ENCODE measurements at regions not wholly inside any gene's neighbourhood (a gene's known extent, or its start where the extent isn't known, plus 50 kb on each side); places are given as distances from the start of the nearest gene placed in this dataset.

- H2BK20ac ChIP-seq (ENCODE audit: low read length) = peak overlapping the region; percentile 72
- ChIA-PET POLR2A (ENCODE audit: partially characterized antibody) (no interaction called here), CTCF (ENCODE audit: partially characterized antibody) (interaction anchor here (0.6 to 8.2 kb wide), 8 partner anchors 8 to 87 kb away, joined by 3 to 49 read pairs (median 6); no protein-coding TSS in a partner anchor)
- no peak overlapping the region for H2BK5ac ChIP-seq (ENCODE audit: low read depth, low read length)
- peak overlapping the region; percentile 59 for H3K4ac ChIP-seq (replicated peaks; ENCODE audit: insufficient read length, low read depth, low read length)
- no peak overlapping the region for H4K8ac ChIP-seq (ENCODE audit: extremely low read depth, insufficient read depth, low read length)
- no peaks in the 10 kb centered on the region for H3K36me3 ChIP-seq (ENCODE audit: control insufficient read depth in 2 of 4, insufficient read depth in 4 of 4, low read length in 3 of 4)
- peaks cover 6 to 17% (median 12%) of the 10 kb centered on the region in 4 experiments; a peak in 6 of 7 replicates for H3K4me1 ChIP-seq (replicated peaks in 1 of 4; ENCODE audit: control insufficient read depth in 3 of 4, insufficient read depth in 4 of 4, low read length in 3 of 4)
- H2BK120ac ChIP-seq (replicated peaks; ENCODE audit: low read depth, low read length) = no peak overlapping the region
- H3K79me2 ChIP-seq (ENCODE audit: control insufficient read depth in 1 of 2, insufficient read depth in 2 of 2, low read length in 2 of 2) = no peaks in the 10 kb centered on the region
- H2AK5ac ChIP-seq (ENCODE audit: low read depth, low read length) = peak overlapping the region; percentile 25; the same call in 1 of the 2 replicates
- H2BK15ac ChIP-seq (ENCODE audit: low read length) = peak overlapping the region; percentile 67; the same call in 1 of the 2 replicates
- no peaks in the 10 kb centered on the region for H3K27me3 ChIP-seq (replicated peaks in 1 of 4; ENCODE audit: control insufficient read depth in 3 of 4, extremely low read depth in 1 of 4, insufficient read depth in 3 of 4, low read length in 3 of 4)
- no peak overlapping the region for H3K14ac ChIP-seq (ENCODE audit: insufficient read length)
- no peak overlapping the region for H3K56ac ChIP-seq (replicated peaks; ENCODE audit: insufficient read length, low read depth, low read length)
- H4K5ac ChIP-seq (ENCODE audit: insufficient read length, low read depth, low read length) = no peak overlapping the region
- no peak overlapping the region for H3K23ac ChIP-seq (ENCODE audit: insufficient read length)
- peak overlapping the region; percentile 50 for H4K91ac ChIP-seq (replicated peaks; ENCODE audit: insufficient read length, low read length)
- 78% methylated on average over 7 of the region's 7 CpGs; no CpG with 5 or more reads in 1 of the 2 experiments for WGBS, 2 experiments (ENCODE audit: extremely low coverage in 1 of 2, insufficient coverage in 1 of 2, insufficient read length in 1 of 2, insufficient replicate concordance in 2 of 2, low coverage in 1 of 2, low lambda C conversion rate in 2 of 2, missing lambda C conversion rate in 1 of 2)
- no peak overlapping the region; a peak in 1 of 7 replicates for H3K9ac ChIP-seq (replicated peaks in 1 of 4; ENCODE audit: extremely low read depth in 1 of 4, low read depth in 3 of 4, low read length in 3 of 4)
- H3K79me1 ChIP-seq (ENCODE audit: low read depth, low read length) = no peaks in the 10 kb centered on the region
- no peak overlapping the region for H3K27ac ChIP-seq (ENCODE audit: low read depth, low read length)
- no peak overlapping the region for H3K18ac ChIP-seq (ENCODE audit: extremely low read depth, low read length)
- no peaks in the 10 kb centered on the region for H3K23me2 ChIP-seq (ENCODE audit: low read depth, low read length)
- TF ChIP-seq SP1 (IDR thresholded peaks at IDR 0.05; ENCODE audit: low read depth, low read length) (peak; percentile 30; the same call in 1 of the 2 replicates), ASH2L (IDR thresholded peaks at IDR 0.05; ENCODE audit: low read length) (peak; percentile 79), BCL11A (IDR thresholded peaks at IDR 0.05; ENCODE audit: low read depth in 2 of 2, low read length in 2 of 2) (no peak), CBX8 (IDR thresholded peaks at IDR 0.05; ENCODE audit: borderline replicate concordance, low read depth, low read length) (no peak), MAX (IDR thresholded peaks at IDR 0.05) (0 out of 2 replicates have a peak, but pooled peaks have one; percentile 15)
- H3K4me3 ChIP-seq (ENCODE audit: extremely low read depth in 1 of 4, insufficient read depth in 2 of 4, low read depth in 3 of 4, low read length in 4 of 4) = no peak overlapping the region
- H2AFZ ChIP-seq (ENCODE audit: low read length) = peak overlapping the region; percentile 48; the same call in 1 of the 2 replicates
- no peak for DNase-seq (ENCODE audit: low read depth in 1 of 2, low spot score in 2 of 2)
- H3K4me2 ChIP-seq (ENCODE audit: insufficient read depth in 1 of 2, low read depth in 2 of 2, low read length in 2 of 2) = 0 out of 4 replicates have a peak overlapping the region, but pooled peaks of 1 of the 2 experiments have one; percentile 28
- no peaks in the 10 kb centered on the region for H3K9me3 ChIP-seq (ENCODE audit: insufficient read depth in 2 of 2, low read depth in 1 of 2, low read length in 1 of 2)
- no peak for FAIRE-seq
- H4K20me1 ChIP-seq (replicated peaks in 1 of 2; ENCODE audit: control insufficient read depth in 1 of 2, insufficient read depth in 2 of 2, low read length in 2 of 2) = no peaks in the 10 kb centered on the region
- H2BK12ac ChIP-seq (ENCODE audit: low read depth, low read length) = peak overlapping the region; percentile 85
These were observed 96.4 kb upstream of the RAB3GAP2 start for GRCh38 chr1:220368352-220369265.

All from H1 (cell line).